Tibial nerve (tissue), 4 donors: ENCODE measurements at regions not wholly inside any gene's neighbourhood (a gene's known extent, or its start where the extent isn't known, plus 50 kb on each side); places are given as distances from the start of the nearest gene placed in this dataset.

ENCODE experiments used
- EP300 ChIP-seq, 2 donors: sonication (generic); formaldehyde crosslinking; IDR thresholded peaks; one replicate each; pipeline ENCODE4 v1.6.1; 2017; ENCODE audit warnings: antibody characterized with exemption in 2 of 2, mild to moderate bottlenecking in 1 of 2
- POLR2A ChIP-seq, 2 donors: fragments of 450-650 bp; IDR thresholded peaks; one replicate each; pipeline ENCODE4 v1.6.1; 2017; ENCODE audit warnings: antibody characterized with exemption in 2 of 2, mild to moderate bottlenecking in 2 of 2, moderate library complexity in 2 of 2
- TF ChIP-seq, protein P1 (sequence below), 5 experiments: fragments of 200-600 bp in 3 of 5; fragments of 450-650 bp in 2 of 5; sonication (generic) in 3 of 5; IDR thresholded peaks; one replicate each; pipeline ENCODE4 v1.5.1; 2016 to 2019; ENCODE audit warnings: antibody characterized with exemption in 5 of 5, mild to moderate bottlenecking in 3 of 5, moderate library complexity in 2 of 5

DNA sequence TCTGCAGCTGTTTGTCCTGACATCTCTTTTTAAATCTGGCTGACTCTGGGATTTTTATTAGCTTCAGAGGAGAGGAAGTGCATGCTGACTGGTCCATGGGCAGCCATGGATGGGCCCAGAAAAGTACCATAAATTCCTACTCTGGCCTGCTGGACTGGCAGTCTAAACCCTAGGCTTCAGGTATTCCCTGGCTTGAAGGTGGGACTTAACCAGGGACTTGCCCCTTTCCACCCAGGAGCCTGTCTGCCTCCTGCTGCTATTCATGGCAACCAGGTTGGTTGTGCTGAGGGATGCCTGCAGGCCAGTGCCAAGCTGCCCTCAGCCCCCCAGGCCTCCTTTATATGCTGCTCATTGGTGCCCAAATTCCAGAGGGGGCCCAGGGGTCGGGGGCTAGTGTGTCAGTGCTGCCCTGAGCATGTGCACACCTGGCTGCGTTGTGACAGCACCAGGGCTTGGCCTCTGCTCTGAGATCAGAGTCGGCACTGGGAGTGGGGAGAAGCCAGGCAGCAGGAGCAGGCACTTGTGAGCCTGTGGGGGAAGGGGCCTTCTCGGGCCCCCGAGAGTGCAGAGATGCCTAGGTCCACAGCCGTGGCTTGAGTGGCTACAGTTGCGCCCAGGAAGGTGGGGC, 195.7 kb upstream of the TFPI start:
- TF ChIP-seq, protein P1, sequence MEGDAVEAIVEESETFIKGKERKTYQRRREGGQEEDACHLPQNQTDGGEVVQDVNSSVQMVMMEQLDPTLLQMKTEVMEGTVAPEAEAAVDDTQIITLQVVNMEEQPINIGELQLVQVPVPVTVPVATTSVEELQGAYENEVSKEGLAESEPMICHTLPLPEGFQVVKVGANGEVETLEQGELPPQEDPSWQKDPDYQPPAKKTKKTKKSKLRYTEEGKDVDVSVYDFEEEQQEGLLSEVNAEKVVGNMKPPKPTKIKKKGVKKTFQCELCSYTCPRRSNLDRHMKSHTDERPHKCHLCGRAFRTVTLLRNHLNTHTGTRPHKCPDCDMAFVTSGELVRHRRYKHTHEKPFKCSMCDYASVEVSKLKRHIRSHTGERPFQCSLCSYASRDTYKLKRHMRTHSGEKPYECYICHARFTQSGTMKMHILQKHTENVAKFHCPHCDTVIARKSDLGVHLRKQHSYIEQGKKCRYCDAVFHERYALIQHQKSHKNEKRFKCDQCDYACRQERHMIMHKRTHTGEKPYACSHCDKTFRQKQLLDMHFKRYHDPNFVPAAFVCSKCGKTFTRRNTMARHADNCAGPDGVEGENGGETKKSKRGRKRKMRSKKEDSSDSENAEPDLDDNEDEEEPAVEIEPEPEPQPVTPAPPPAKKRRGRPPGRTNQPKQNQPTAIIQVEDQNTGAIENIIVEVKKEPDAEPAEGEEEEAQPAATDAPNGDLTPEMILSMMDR (IDR thresholded peaks at IDR 0.05) = no peak
- TF ChIP-seq POLR2A (IDR thresholded peaks at IDR 0.05) (no peak), EP300 (IDR thresholded peaks at IDR 0.05) (no peak)
